T-helper 17 cell (primary cell): ENCODE measurements at regions not wholly inside any gene's neighbourhood (a gene's known extent, or its start where the extent isn't known, plus 50 kb on each side); places are given as distances from the start of the nearest gene placed in this dataset.
A peak's percentile ranks its signal among the peaks of the same experiment; 100 is the strongest.

Source experiments
- ATAC-seq: fragments of 150-1000 bp; cut with Tn5 transposase; 2 replicates; pipeline ENCODE4 v1.10.0; 2021; ENCODE audit warnings: mild to moderate bottlenecking, moderate library complexity
- DNase-seq, 3 donors: peaks; one replicate each; pipeline versions ENCODE4 v3.0.0 to v3.0.0-alpha.2; 2020 to 2021
- H3K9me3 ChIP-seq: one replicate; pipeline ENCODE4 v1.7.0; 2013; ENCODE audit warnings: low read length, mild to moderate bottlenecking; ENCODE audit not compliant: control insufficient read depth, poor library complexity, severe bottlenecking
- H3K27ac Mint-ChIP-seq: one replicate; pipeline ENCODE4 v1.8.0; 2022; ENCODE audit warnings: mild to moderate bottlenecking, moderate library complexity, mixed read lengths
- H3K27me3 Mint-ChIP-seq: one replicate; pipeline ENCODE4 v1.8.0; 2022; ENCODE audit warnings: mixed read lengths
- H3K36me3 Mint-ChIP-seq: one replicate; pipeline ENCODE4 v1.8.0; 2022; ENCODE audit warnings: low read depth, mixed read lengths
- H3K4me1 Mint-ChIP-seq: one replicate; pipeline ENCODE4 v1.8.0; 2022; ENCODE audit warnings: mild to moderate bottlenecking, mixed read lengths
- H3K4me3 Mint-ChIP-seq: one replicate; pipeline ENCODE4 v1.8.0; 2022; ENCODE audit warnings: mild to moderate bottlenecking, moderate library complexity, mixed read lengths

DNA sequence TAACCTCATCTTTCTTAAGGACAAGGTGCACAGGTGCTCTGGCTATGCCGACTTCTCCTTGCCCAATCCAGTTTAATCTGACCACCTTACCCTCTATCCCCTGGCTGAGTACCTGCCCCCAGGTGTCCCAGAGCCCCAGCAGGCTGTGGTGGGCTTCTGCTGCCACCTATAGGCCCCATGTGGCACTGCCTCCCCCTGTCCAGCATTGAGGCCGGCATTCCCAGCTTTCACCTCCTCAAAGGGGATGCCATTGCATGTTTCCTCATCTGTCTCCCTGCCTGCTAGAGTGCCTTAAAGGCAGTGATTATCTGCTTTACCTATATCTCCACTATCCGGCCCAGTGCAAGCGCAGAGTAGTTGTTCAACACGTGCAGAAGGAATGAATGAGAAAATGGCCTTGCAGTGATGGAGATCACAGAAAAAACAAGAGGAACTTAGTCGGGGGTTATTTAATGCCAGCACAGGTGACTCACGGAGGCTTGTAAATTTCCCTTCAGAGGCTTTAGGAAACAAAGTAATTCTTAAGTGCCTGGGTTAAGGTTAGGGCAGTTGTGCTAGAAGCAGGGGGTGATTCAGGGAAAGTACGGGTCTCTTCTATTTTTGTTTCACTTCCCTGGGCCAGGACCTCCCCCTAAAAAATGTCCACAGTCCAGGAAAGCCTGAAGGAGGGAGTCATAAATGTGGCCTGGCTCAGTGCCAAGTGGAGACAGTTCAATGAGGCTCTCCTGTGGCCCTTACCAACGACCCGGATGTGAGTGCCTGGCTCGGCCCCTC lies 131.8 kb upstream of the NGF start:
- Mint-ChIP-seq H3K4me1 (peaks cover 3% of the 10 kb centered on the region), H3K4me3 (no peak overlapping the region), H3K27ac (no peak overlapping the region), H3K27me3 (peaks cover 44% of the 10 kb centered on the region), H3K36me3 (peaks cover 2% of the 10 kb centered on the region)
- no peaks in the 10 kb centered on the region for H3K9me3 ChIP-seq
- peak; percentile 58 for ATAC-seq
- DNase-seq: no peak

DNA sequence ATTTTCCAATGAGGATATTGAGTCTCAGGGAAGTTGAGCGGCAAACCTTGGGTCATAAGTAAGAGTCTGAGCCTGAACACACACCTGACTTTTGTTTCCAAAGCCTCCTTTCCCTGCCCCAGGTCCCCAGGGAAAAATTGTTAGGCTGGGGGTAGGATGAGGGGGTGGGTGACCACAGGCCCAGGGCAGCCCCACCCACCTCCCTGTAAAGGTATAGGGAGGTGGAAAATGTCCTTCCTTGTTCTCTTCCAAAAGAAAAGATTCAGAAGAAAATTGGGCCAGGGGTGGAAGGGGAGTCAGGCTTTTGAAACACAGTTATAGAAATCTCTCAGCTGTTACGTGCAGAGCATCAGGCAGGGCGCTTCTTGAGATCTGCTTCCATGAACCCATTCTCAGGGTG lies 129.7 kb upstream of the NGF start:
- H3K9me3 ChIP-seq: no peaks in the 10 kb centered on the region
- Mint-ChIP-seq H3K4me3 (no peak overlapping the region), H3K27me3 (peaks cover 23% of the 10 kb centered on the region), H3K4me1 (peaks cover 3% of the 10 kb centered on the region), H3K27ac (no peak overlapping the region), H3K36me3 (no peaks in the 10 kb centered on the region)
- ATAC-seq (no peak), DNase-seq (no peak)

DNA sequence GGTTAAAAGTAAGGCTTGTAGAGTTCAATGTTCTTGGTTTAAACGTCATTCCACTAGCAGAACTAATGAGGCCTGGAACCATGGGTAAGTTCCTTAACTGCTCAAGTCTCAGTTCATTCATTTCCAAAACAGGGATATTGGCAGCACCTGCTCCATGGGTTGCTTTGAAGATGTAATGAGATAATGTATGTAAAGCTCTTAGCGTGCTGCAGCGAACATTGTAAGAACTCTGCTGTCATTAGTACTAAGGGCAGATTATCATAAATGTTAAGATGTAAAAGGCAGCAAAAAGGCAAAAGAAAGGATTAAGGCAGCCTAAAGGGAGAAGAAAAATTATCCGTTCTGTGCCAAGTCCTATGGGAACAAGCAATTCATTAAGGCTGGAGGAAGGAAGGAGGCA lies 129.1 kb upstream of the NGF start:
- H3K9me3 ChIP-seq: no peaks in the 10 kb centered on the region
- Mint-ChIP-seq H3K27ac (no peak overlapping the region), H3K4me3 (no peak overlapping the region), H3K36me3 (no peaks in the 10 kb centered on the region), H3K4me1 (peaks cover 3% of the 10 kb centered on the region), H3K27me3 (peaks cover 17% of the 10 kb centered on the region)
- no peak for DNase-seq
- ATAC-seq: no peak

DNA sequence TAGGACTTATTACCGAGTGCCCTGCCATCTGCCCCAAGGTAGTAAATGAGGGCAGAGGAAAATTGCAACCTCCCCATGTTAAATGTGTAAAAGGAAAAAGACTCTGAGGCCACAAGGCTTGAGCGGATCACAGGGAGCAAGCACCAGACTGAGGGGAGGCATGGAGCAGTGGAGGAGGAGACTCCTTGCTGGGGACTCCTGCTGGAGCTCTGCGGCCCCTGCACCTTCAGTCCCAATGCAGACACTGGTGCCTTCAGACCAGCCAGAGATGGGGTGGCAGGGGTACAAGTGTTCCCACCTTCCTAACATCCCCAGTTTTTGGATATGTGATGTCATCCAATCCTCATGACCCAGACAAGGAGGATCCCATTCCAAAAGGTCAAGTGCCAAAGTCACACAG lies 128.4 kb upstream of the NGF start:
- Mint-ChIP-seq H3K4me1 (peaks cover 3% of the 10 kb centered on the region), H3K27ac (no peak overlapping the region), H3K36me3 (no peaks in the 10 kb centered on the region), H3K27me3 (peaks cover 10% of the 10 kb centered on the region), H3K4me3 (no peak overlapping the region)
- ATAC-seq: no peak
- no peaks in the 10 kb centered on the region for H3K9me3 ChIP-seq
- DNase-seq: no peak

GRCh38 chr1:115465802-115466363 lies 127.8 kb upstream of the NGF start:
- Mint-ChIP-seq H3K36me3 (no peaks in the 10 kb centered on the region), H3K27ac (no peak overlapping the region), H3K27me3 (peaks cover 10% of the 10 kb centered on the region), H3K4me1 (peaks cover 3% of the 10 kb centered on the region), H3K4me3 (no peak overlapping the region)
- no peaks in the 10 kb centered on the region for H3K9me3 ChIP-seq
- ATAC-seq (no peak), DNase-seq (no peak)

GRCh38 chr1:115463347-115463746 lies 125.3 kb upstream of the NGF start:
- no peak for DNase-seq
- Mint-ChIP-seq H3K4me1 (no peaks in the 10 kb centered on the region), H3K36me3 (no peaks in the 10 kb centered on the region), H3K27ac (no peak overlapping the region), H3K27me3 (peaks cover 5% of the 10 kb centered on the region), H3K4me3 (no peak overlapping the region)
- no peak for ATAC-seq
- no peaks in the 10 kb centered on the region for H3K9me3 ChIP-seq

GRCh38 chr1:115462566-115463076 lies 124.6 kb upstream of the NGF start:
- H3K4me3 Mint-ChIP-seq: no peak overlapping the region
- no peak overlapping the region for H3K27ac Mint-ChIP-seq
- DNase-seq: no peak
- ATAC-seq: no peak
- H3K9me3 ChIP-seq: no peaks in the 10 kb centered on the region
- no peaks in the 10 kb centered on the region for H3K4me1 Mint-ChIP-seq
- H3K27me3 Mint-ChIP-seq: peaks cover 5% of the 10 kb centered on the region
- no peaks in the 10 kb centered on the region for H3K36me3 Mint-ChIP-seq

DNA sequence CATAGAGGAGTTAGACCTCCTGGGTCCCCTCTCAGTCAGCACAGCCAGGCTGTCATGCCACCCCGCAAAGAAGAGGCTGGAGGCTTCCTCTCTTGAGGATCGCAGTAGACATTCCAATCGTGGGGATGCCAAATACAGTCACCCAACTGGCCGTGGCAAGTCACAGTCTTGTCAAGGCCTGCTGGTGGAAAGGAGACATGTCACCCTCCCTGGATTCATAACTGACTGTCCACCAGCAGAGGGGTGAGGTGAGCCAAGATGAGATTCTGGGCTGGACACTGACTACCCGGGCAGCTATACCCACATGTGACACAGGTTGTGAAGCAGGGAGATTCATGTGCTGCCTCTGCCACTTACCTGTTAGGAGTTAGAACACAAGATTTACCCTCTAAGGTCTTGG lies 123.5 kb upstream of the NGF start:
- no peak for DNase-seq
- ATAC-seq: no peak
- peaks cover 12% of the 10 kb centered on the region for H3K27me3 Mint-ChIP-seq
- no peak overlapping the region for H3K4me3 Mint-ChIP-seq
- no peaks in the 10 kb centered on the region for H3K9me3 ChIP-seq
- no peaks in the 10 kb centered on the region for H3K4me1 Mint-ChIP-seq
- no peak overlapping the region for H3K27ac Mint-ChIP-seq
- no peaks in the 10 kb centered on the region for H3K36me3 Mint-ChIP-seq

DNA sequence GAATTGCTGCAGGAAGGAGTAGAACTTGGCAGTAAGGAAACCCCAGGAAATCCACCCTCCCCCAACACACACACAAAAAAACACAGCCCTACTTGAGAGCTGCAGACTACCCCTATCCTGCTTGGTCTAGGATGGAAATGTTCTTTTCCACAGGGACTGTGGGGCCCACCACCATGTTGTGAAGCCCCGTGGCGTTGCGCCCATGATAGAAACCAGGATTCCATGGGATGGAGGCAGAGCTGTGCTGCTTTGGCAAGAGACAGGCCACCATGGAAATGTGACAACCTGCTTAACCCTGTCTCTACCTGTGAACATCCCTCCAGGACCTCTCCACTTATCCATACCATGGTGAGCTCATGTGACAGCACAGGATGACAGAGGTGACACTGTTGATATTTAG lies 121.1 kb upstream of the NGF start:
- DNase-seq (no peak), ATAC-seq (no peak)
- Mint-ChIP-seq H3K36me3 (no peaks in the 10 kb centered on the region), H3K27ac (no peak overlapping the region), H3K4me3 (no peak overlapping the region), H3K27me3 (peaks cover 22% of the 10 kb centered on the region), H3K4me1 (no peaks in the 10 kb centered on the region)
- no peaks in the 10 kb centered on the region for H3K9me3 ChIP-seq

DNA sequence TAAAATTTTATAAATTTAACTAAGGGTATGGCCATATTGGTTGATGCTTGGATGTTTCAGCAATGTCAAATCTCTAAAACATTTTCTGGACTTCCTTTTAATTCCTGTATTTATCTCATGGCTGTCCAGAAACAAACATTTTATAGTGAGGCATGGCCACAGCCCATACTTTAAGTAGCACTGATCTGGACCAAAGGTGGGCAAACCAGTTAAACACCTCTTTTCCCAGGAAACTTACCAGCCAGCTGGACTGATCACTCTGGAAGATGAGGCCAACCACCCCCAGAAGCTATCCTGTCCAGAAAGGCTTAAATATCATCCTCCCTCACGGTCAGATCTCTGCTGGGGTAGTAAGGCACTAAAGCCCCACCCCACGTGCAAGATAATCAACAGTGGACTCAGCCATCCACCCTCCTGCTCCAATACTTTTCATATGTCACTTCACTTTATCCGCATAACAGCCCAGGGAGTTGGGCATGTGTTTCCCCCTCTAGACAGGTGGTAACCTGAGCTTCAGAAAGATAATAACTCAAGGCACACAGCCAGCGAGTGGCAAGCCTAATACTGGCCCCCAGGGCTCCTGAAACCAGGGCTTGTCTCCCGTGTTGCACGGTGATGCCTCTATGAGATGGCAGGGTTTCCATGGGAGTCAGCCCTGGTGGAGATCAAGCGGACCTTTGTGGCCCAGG lies 120.5 kb upstream of the NGF start:
- ATAC-seq (no peak), DNase-seq (no peak)
- no peaks in the 10 kb centered on the region for H3K9me3 ChIP-seq
- Mint-ChIP-seq H3K4me3 (no peak overlapping the region), H3K4me1 (no peaks in the 10 kb centered on the region), H3K36me3 (no peaks in the 10 kb centered on the region), H3K27me3 (peaks cover 24% of the 10 kb centered on the region), H3K27ac (no peak overlapping the region)

DNA sequence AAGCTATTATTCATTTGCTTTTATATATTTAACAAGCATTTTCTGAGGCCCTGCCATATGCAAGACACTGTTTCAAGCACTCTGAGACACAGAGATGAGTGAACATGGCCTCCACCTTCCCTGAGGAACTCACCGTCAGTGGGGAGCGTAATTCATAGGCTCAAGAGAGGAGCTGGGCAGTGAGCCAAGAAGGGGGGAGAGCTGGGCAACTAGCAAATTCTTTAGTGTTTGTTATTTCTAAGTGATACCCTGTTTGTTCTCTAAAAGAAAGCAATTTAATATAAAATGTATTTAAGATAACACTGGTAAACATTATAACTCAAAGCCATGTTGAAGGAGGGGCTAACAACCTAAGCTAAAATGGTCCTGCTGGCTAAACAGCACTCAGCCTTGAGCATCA lies 119.2 kb upstream of the NGF start:
- ATAC-seq: no peak
- no peaks in the 10 kb centered on the region for H3K9me3 ChIP-seq
- no peaks in the 10 kb centered on the region for H3K4me1 Mint-ChIP-seq
- no peaks in the 10 kb centered on the region for H3K36me3 Mint-ChIP-seq
- no peak overlapping the region for H3K4me3 Mint-ChIP-seq
- no peak overlapping the region for H3K27ac Mint-ChIP-seq
- DNase-seq: no peak
- H3K27me3 Mint-ChIP-seq: peaks cover 24% of the 10 kb centered on the region

GRCh38 chr1:115456441-115456961 lies 118.5 kb upstream of the NGF start:
- Mint-ChIP-seq H3K4me3 (no peak overlapping the region), H3K27me3 (peaks cover 24% of the 10 kb centered on the region), H3K36me3 (no peaks in the 10 kb centered on the region), H3K4me1 (no peaks in the 10 kb centered on the region), H3K27ac (no peak overlapping the region)
- no peak for DNase-seq
- no peak for ATAC-seq
- no peaks in the 10 kb centered on the region for H3K9me3 ChIP-seq

DNA sequence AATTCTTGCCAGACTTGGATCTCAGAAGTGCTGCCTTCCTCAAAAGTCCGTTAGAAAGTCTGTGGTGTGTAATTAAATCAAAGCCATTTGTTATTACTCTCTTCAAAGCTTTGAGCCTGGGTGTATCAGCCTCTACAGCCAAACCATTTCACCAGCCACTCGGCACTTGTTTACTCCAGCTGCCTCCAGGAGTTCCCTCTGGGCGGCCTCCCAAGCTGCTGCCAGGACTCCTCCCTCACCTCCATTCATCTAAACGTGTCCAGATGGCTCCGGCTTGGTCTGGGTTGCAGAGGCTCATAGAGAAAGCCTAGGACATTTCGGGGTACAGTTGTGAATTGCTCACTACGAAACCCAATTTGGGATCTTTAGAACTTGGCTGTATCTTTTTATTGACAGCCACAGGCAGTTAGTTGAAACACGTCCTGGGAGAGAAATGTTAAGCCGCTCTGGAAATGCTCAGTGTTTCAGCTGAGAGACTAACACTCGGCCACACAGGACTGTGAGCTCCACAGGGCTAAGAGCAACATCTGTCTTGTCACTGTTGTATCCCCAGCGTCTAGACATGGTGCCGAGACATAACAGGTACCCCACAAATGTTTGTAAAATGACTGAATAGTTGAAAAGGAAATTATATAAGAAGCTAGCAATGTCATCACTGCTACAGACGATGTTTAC lies 116.9 kb upstream of the NGF start:
- H3K36me3 Mint-ChIP-seq: no peaks in the 10 kb centered on the region
- DNase-seq: no peak
- peaks cover 24% of the 10 kb centered on the region for H3K27me3 Mint-ChIP-seq
- no peaks in the 10 kb centered on the region for H3K4me1 Mint-ChIP-seq
- no peak overlapping the region for H3K27ac Mint-ChIP-seq
- no peak for ATAC-seq
- H3K4me3 Mint-ChIP-seq: no peak overlapping the region
- H3K9me3 ChIP-seq: no peaks in the 10 kb centered on the region
